Muscle of back (tissue), 3 donors: ENCODE measurements at regions not wholly inside any gene's neighbourhood (a gene's known extent, or its start where the extent isn't known, plus 50 kb on each side); places are given as distances from the start of the nearest gene placed in this dataset.

Experiments
- DNase-seq, 3 donors: peaks; one replicate each; pipeline versions ENCODE4 v3.0.0 to v3.0.0-alpha.2; 2013

- DNase-seq: no peak
Measured at GRCh38 chr6:105907991-105908390, 178.1 kb upstream of the PRDM1 start.

DNA sequence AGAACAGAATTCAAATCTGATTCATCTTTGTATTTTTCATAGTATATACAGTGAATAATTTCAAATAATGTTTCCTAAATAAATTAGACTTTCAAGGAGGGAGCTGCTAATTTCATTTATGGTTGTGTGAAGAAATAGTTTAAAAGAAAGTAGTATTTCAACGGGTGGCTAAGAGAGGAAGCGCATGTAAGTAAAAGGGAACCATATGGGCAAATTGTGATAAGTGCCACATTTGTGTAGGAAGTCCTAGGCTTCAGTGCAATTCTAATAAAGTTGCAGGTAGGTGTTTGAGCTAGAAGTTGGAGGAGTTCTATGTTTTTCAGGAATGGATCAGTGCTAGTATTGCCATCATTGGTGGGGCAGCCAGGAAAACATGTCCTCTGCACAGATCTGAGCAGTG, 178.8 kb upstream of the PRDM1 start:
- DNase-seq: no peak

DNA sequence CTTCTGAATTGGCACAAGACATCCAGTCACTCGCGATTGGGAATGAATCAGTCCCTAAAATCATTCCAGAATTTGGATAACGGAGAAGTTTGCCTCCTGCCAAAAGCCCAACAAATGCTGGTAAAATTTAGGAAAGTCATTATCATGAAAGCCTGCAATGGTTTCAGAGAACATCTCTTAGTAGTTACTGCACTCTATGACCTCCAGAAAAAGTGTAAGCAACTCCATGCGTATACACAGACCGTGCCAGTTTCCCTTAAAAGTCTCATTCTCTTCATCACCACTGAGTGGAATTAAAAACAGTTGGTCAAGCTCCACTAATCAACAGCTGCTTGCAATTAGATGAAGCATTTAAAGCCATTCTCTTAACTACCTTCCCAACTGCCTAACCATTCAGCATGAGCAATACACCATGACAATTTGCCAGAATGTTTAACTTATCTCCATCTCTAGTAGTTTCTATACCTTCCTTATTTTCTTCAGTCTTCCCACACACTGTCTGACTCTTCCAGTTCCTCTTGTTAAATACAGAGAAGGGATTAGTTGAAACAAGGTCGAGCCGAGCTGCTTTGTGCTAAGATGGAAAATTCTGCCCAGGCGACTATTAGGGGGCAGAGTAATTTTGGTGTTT, 183.6 kb upstream of the PRDM1 start:
- peak in 2 of 3 donors; percentile 17 to 69 for DNase-seq

- DNase-seq: no peak
Measured at GRCh38 chr6:105901583-105901982, 184.6 kb upstream of the PRDM1 start.

- DNase-seq: peak in 2 of 3 donors; percentile 71 to 75
Measured at GRCh38 chr6:105900125-105900937, 185.8 kb upstream of the PRDM1 start.

- peak in 1 of 3 donors; percentile 71 for DNase-seq
Measured at GRCh38 chr6:105898286-105898685, 187.8 kb upstream of the PRDM1 start.

DNA sequence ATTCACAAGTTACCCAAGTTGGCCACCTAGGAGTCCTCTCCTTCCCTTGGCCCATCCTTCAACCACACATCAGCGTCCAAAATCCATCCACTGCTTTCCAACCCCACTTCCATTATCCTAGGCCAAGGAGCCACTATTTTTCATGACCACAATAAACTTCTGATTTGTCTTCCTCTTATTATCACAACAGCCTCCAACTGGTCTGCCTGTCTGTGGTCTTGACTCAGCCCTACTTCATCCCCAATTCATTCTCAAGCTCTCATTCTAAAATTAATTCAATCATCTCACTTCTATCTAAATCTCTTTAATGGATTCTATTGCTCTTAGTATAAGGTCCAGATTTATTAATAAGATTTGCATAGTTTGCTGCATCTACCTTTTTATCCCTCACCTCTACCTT, 189.0 kb upstream of the PRDM1 start:
- DNase-seq: no peak

DNA sequence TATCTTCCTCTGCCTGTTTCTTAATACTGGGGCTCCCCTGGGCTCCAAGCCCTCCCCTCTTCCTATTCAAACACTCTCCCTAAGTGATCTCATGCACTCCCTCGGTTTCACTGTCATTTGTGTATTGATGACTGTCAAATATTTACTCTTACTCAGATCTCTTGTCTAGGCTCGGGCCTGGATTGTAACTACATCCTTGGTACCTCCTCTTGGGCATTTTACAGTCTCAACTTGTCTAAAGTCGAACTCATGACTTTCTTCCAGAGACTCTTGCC, 189.4 kb upstream of the PRDM1 start:
- DNase-seq: no peak

DNA sequence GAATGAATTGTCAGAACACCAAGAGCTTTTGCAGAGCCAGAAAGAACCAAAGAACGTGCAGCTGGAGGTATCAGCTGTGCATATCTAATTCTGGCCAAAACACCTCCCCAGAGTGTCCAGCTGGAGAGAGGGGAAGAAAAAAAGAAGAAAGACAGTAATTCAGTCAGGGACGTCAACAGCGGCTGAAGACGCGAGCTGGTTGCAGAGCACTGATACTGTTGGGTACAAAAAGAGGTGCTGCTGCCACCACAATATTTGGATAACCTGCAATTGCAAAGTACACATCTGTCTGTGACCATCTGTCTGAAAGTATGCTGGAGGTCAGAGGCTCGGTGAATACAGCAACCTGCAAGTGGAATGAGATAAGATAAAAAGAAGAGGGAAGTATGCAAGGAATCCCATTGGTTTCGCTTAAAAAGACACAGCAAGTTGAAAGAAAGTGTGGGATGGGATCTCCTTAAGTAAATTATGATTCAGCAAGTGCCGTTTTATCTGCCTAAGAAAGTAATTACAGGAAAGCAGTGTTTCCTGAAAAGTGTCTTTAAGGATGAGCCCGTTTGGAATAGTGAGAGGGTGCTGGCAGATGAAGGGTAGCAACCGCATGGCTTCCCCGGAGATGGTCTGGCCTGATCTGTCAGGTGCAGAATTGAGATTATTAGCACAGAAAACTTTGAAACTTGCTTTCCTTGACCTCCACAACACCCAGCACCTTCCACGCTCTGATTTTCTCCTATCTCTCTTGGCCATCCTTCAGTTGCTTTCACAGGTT, 189.9 kb upstream of the PRDM1 start:
- peak in 2 of 3 donors; percentile 63 to 84 for DNase-seq

- no peak for DNase-seq
Measured at GRCh38 chr6:105894556-105894955, 191.6 kb upstream of the PRDM1 start.

DNA sequence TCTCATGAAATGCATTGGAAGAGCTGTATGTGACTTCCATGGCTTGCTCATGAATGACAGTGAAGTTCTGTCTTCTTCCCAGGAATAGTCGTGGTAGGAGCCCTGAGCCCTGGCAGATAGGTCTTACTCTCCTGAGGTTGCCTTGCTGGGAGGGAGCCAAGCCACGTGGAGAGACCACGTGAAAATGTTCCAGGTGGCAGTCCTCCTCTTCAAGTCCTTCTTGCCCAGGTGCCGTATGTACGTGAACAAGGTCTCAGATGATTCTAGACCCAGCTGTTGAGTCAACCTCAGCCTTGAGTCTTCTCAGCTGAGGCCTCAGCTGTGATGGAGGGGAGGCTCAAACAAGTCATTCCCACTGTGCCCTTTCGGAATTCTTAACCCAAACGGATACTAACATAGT, 192.4 kb upstream of the PRDM1 start:
- no peak for DNase-seq

- DNase-seq: no peak
Measured at GRCh38 chr6:105892577-105893262, 193.4 kb upstream of the PRDM1 start.

DNA sequence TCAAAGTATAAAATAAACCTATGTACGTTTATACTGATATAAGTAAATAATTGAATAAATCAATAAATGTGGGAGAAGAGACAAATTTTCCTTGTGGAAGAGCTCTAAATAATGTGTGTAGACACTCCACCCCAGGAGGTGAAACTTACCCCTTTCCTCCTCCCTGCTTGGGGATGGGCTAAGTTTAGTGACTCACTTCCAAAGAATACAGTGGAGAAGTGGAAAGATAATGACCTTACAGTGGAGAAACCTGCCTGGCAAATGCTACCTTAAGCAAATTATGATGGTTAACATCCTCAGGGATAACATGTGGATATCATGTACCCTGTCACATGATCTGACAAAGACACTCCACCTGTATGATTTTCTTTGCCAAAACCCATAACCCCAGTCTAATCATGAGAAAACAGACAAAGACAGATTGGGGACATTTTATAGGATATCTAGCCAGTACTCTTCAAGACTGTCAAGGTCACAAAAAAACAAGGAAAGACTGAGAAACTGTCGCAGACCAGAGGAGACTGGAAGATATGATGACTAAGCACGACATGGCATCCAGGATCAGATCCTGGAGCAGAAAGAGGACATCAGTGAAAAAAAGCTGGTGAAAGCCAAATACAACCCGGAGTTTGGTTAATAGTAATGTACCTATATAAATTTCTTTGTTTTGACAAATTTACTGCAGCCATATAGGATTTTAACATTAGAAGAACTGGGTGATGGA, 195.5 kb upstream of the PRDM1 start:
- no peak for DNase-seq

- no peak for DNase-seq
Measured at GRCh38 chr6:105889902-105890301, 196.2 kb upstream of the PRDM1 start.

- no peak for DNase-seq
Measured at GRCh38 chr6:105886814-105887544, 199.2 kb upstream of the PRDM1 start.

DNA sequence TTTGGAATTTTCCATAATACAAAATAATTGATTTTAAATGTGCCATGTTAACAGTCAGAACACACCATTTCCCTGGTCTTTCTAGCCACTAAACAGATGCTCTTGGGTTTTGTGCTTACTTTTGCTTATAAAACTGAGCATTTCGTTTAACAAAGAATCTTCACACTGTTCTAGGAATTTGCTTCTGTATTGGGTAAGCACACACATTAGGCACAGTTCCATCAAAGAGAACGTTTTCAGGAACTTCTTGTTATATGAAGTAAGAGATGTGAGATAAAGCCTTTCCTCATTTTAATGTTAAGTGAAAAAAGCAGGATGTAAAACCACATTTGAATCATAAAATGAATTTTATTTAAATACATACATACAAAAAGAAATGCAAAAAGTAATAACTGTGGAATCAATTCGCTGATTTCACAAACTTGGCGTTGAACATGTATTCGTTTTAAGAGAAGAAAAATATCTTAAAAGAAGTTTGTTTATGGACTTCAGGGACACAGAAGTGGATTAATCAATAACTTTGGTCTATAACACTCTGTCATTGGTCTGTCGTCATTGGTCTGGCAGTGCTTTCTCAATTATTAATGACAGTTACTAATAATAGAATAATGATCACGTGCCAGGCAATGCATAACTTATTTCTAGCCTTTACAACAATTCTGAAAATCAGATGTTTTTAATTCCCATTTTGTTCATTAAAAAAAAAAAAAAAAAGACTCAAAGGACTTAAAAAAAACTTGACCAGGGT, 199.9 kb upstream of the PRDM1 start:
- DNase-seq: no peak

DNA sequence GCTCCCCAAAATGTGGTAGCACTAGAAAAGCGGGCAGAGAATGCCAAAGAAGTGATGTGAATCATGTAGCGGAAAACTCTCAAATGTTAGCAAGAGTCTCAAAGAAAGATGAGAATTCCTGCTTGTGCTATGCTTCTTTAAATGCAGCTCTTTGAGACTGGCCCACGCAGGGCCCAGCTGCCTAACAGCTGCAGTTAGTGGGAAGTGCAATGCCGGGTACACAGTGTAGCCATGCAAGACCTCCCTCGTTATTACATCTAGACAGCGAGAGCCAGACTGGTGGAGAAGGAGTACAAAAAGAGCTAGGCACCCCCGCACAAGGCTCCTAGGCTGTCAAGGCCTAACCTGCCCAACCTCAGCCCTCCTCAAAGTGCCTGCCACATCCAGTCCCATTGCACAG, 201.7 kb upstream of the PRDM1 start:
- no peak for DNase-seq

GRCh38 chr6:105884011-105884410, 202.1 kb upstream of the PRDM1 start:
- DNase-seq: no peak

DNA sequence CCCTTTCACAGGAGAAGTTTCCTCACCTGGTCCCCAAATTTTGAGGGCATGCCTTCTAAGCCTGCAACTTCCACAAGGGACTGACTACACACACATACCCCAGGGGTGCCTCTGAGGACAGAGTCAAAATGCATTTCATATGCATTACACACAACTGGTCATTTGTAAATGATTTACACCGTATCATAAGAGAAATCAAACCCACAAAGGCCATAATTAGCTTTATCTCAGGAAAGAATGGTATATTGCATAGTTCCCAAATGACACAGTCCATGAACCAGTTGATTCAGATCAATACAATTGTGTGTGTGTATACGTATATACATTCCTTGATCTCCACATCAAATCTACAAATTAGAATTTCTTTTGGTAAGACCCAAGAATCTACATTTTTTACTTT, 203.3 kb upstream of the PRDM1 start:
- DNase-seq: peak in 1 of 3 donors; percentile 24

DNA sequence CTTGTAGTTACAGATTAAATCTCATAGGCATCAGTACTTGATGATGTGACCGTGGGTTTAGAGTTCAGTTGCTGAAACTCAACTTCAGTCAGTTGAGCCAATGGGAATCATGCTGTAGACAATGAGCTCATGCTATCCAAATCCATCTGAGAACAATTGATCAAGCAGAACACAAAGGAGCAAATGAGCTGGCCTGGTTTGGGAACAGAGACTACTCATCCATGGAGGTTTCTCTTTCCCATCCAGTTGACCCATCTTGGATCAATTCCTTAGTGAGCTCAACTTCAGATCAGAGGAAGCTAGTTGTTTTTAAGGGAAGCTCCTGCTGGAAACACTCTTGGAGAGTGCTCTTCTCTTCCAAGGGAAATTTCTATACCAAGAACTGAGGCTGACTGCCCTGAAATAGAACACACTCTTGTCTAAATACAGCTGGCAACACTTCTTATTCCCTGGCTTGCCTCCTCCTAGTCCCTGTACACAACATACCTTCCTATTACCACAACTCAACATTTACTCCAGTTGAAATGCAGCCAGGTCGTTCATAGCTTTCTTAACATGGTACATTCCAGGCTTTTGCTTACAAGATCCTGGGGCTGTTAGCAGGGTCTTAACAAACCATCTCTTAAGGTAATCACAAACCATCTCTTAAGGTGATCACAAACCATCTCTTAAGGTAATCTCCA, 203.9 kb upstream of the PRDM1 start:
- DNase-seq: peak in 2 of 3 donors; percentile 62 to 64
